Dermis blood vessel endothelial cell (primary cell): ENCODE measurements at regions not wholly inside any gene's neighbourhood (a gene's known extent, or its start where the extent isn't known, plus 50 kb on each side); places are given as distances from the start of the nearest gene placed in this dataset.
"Not testable (repeated sequence)": the region's sequence is repeated elsewhere in the genome, so short reads cannot be mapped to it uniquely, and the experiment has no call there.

ENCODE experiments used
- DNase-seq: peaks from one replicate; pipeline ENCODE4 v3.0.0; 2010

DNA sequence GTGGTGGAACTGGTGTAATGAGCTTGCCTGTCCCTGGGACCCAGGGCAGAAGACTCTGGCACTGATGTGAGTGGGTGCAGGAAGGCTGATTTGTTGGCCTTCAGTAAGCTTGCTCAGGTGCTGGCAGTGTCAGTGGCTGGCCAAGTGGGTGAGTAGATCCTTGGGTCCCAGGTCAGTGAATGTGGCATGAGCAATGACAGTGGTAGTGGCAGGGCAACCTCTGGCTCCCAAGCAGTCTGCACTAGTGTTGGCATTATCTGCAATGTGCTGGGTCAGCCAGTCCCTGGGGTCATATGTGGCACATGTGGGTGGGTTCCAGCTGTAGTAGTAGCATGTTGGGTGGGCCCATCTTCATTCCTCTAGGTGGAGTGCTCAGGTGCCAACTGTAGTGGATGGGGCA lies 640.9 kb upstream of the GRM3 start:
- DNase-seq: no peak

DNA sequence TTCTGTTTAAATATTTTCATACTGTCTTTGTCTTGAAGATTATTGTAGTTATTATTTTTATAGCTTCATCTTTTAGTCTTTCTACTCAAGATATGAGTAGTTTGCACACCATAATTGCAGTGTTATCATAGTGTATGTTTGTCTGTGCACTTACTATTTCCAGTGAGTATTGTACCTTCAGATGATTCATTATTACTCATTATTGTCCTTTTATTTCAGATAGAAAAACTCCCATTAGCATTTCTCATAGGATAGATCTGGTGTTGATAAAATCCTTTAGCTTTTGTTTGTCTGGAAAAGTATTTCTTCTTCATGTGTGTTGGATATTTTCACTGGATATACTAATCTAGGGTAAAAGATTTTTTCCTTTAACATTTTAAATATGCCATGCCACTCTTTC lies 646.2 kb upstream of the GRM3 start:
- no peak for DNase-seq

DNA sequence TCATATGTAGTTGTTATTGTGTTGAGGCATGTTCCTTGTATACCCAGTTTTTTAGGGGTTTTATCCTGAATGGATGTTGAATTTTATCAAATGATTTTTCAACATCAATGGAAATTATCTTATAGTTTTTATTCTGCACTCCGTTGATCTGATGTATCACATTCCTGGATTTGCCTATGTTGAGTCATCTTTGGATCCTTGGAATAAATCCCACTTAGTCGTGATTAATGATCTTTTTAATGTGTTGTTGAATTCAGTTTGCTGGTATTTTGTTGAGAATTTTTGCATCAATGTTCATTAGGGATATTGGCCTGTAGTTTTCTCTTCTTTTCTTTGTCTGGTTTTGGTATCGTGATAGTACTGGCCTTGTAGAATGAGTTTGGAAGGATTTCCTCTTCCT lies 648.6 kb upstream of the GRM3 start:
- DNase-seq: no peak

DNA sequence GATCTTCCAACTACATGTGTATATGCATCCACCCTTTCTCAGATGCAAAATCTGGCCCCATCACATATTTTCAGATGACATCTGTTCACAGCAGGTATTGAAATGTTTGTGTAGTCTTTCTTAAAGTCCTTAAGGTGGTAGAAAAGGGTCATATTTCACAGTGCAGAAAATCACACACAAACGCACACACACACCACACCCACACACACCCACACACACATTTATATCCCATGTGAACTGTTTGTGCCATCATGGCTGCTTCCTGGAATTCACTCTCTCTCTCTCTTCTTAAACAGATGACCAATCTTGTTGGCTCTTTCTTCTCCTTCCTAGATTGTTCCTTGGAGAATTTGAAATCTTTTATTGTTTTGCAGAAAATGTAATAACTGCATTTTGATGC lies 663.0 kb upstream of the GRM3 start:
- DNase-seq: no peak

DNA sequence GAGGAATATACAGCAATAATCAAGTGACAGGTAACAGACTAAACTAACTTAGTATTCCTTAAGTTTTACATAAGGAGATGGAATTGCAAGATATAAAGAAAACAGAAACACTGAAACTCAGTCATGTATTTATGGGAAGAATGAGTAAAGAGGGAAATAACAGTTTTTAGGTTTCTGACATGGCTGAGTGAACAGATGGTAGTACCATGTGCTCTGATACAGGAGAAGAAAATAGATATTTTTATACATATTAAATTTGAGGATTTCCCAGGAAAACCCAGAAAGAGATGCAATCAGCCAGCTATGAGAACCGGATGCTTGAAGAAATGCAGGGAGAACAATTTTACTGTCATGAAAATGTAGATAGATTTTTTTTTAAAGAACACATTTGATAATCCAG lies 669.5 kb upstream of the GRM3 start:
- no peak for DNase-seq

DNA sequence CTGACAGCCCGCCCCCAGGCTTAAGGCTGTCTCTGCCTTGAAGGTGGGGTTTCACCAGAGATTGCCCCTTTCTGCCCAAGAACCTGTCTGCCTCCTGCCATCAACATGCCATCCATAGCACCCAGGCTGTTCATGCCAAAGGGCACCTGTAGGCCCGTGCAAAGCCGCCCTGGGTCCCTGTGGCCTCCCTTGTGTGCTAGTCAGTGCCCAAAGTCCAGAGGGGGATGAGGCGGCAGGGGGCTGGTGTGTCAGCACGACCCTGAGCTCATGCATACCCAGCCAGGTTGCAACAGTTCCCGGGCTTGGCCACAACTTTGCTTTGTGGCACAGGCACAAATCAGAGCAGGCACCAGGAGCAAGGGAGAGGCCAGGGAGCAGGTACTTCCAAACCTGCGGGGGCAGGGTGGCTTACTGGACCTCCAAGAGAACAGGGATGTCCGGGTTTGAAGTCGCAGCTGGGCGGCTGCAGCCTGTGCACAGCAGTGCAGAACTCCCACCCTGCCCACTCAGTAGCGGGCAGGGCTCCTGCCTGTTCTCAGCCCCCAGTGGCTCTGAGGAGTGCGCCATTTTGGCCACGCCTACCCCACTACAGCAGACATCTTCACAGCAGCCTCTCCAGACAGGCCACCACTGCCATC lies 671.1 kb upstream of the GRM3 start:
- no peak for DNase-seq

DNA sequence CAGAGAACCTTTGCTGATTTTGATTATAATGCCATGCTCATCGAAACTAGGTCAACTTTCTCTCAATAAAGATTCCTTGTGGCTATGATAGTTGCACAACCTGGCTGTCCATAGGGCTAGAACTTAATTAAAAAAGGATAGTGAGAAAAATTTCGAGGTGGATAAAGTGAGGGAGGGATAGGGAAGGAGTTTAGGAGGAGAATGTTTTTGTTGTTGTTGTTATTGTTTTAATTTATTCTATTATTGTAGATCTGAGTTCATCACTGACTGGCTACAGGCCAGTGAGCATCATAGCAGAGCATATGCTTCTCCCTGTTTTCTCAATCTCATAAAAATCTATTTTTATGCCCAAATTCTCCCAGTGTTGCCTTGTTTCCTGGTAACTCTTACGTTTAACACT lies 688.7 kb upstream of the GRM3 start:
- no peak for DNase-seq

DNA sequence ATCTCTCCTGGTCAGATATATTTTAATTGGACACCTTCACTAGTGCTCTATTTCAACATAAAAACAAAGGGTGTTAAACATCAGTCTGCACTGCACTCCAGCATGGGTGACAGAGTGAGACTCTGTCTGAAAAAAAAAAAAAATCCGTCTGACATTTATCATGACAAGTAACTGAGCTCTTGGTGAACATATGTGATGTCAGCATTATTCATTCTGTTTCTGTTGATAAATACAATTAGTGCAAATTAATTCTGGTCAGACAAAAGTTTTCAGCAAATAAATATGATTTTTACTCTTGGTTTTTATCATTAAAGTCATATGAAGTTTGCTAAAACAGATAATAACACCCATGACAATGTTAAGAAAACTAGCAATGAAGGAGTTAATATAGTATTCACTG lies 692.8 kb upstream of the GRM3 start:
- DNase-seq: no peak

DNA sequence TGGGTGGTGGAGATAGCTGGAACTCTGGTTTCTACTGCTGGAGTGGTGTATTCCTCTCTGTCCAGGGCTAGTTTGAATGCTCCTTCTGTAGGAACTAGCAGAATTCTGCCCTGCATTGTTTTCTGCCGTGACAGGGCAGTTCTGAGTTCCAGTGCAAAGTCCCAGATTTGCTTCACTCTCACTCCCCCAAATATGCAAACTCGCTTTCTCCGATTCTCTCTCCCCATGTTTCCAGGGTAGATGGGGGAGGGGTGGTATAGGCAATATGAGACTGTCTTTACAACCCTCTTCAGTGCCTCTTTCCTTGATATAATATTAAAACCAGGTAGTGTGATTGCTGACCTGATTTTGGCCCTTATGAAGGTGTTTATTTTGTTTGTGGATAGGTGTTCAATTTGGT lies 693.3 kb upstream of the GRM3 start:
- DNase-seq: no peak

DNA sequence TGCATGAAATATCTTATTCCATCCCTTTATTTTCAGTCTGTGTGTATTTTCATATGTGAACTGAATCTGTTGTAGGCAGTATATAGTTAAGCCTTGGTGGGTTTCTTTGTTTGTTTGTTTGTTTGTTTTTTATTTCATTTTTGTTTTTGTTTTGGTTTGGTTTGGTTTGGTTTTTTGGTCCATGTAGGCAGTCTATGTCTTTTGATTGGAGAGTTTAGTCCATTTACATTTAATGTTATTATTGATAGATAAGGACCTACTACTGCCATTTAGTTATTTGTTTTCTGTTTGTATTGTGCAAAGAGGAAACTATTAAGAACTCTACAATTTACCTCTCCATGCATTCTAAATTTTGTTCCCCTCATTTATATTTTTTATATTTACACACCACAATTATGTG lies 695.9 kb upstream of the GRM3 start:
- DNase-seq: no peak

DNA sequence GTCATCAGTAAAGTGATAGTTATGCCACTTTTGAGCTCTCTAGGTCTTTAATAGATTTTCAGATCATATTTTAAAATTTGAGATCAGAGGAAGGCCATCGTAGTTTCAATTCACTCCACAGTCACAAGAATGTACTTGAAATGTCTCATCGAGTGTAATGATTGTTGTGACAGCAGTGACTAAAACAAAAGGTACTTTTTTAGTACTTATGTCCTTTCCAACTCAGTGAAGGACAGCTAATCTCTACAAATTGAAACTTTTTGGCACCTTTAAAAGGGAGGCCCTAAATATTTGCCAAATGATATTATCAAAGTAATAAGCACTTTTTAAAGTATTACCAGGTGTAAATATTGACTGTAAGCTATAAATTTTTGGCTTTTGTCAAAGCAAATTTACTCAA lies 702.9 kb upstream of the GRM3 start:
- DNase-seq: no peak

DNA sequence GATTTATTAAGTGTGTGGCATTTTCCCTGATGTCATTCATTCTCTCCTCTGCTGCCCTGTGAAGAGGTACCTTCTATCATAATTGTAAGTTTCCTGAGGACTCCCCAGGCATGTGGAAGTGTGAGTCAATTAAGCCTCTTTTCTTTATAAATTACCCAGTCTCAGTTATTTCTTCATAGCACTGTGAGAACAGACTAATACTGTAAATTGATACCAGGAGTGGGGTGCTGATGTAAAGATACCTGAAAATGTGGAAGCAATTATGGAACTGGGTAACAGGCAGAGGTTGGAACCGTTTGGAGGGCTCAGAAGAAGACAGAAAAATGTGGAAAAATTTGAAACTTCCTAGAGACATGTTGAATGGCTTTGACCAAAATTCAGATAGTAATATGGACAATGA lies 711.8 kb upstream of the GRM3 start:
- no peak for DNase-seq

DNA sequence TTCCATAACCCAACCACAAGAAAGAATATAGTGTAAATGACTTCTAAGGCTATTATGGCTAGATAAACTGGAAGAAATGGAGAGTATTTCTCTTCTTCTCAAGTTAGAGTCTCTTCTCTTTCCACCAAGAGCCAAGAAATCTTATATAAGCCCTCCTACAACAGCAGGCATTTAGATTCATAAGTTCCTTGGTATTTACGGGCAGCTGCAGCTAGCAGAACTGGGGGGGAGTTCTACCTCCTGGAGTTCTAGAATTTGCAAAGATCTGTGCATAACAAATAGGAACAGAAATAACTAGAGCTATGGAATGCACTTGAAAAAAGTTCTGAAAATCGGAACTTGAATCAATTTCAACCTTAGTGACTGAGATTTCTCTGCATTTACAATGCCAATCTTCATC lies 715.2 kb upstream of the GRM3 start:
- DNase-seq: no peak

DNA sequence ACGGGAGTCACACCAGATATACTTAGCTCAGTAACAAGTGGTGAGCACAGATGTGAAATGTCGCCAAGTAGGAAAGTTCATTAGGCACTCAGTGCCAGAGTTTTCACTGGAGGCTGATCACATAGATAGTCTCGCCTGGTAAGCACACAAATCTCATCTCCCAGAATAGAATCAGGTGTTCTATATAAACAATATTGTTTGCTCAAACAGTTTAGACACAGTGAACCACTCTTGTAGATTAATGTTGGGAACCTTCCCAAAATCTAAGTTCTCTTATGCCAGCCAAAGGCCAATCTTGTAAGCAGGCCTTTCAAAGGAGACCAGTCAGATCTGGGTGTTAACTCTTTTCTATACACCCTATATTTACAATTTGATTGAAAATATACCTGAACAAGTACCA lies 716.5 kb upstream of the GRM3 start:
- no peak for DNase-seq

DNA sequence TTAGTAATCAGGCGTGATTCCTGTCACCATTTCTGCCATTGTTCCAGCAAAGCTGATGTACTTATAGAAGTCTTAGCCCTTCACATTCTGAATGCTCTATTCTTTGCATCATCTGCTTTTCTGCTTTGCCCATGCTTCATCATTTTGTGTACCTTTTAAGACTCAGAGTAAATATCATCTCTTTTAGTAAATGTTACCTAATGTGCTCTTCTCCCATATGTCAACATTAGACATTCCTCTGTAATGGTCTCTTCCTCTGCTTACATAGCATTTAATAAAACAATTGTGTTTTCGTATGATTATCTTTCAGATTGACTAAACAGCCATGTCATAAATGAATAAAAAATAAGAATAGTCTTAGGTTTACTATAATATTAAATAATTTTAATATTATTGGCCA lies 719.6 kb upstream of the GRM3 start:
- no peak for DNase-seq

DNA sequence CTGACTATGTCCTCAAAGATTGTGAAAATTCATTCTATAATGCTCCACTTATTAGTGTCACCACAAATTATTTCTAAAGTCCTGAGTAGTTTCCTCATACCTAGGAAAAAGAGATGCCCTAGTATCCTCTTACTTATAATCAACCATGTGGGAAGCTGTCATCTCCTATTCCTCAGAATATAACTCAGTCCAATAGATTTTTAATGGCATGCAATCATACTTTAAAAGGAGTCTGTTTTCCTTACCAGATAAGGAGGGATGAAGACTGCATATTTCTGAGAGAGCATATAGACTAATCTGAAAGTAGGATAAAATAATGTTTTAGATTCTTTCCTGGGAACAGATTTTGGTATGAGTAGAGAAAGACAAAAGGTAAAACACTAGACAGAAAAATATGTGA lies 727.7 kb upstream of the GRM3 start:
- DNase-seq: no peak

DNA sequence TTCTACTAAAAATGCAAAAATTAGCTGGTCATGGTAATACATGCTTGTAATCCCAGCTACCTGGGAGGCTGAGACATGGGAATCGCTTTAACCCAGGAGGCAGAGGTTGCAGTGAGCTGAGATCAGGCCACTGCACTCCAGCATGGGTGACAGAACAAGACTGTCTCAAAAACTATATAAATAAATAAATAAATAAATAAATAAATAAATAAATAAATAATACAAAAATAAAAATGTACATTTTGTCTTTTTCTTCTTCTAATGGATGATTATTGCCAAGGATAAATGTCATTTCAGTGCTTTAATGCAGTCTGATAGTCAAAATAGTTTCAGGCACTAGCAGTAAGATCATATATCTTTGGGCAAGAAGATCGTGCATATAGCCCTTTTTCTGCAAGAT lies 727.6 kb upstream of the SEMA3D start:
- no peak for DNase-seq

DNA sequence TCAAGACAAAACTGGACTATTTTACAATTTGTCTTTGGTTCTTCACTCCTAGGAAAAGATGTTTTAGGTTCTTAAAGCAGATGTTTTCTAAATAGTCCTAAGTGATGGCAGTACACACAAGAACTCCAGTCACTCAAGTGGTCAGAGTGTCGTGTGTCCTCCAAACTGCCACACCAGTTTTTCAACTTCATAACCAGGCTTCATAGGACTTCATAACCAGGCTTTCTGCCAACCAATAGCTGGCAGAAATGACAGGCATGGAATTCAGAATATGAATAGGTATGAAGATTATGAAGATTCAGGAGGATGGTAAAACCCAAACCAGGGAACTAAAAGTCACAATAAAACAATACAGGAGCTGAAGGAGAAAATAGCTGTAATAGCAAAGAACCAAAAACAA lies 721.2 kb upstream of the SEMA3D start:
- DNase-seq: no peak

DNA sequence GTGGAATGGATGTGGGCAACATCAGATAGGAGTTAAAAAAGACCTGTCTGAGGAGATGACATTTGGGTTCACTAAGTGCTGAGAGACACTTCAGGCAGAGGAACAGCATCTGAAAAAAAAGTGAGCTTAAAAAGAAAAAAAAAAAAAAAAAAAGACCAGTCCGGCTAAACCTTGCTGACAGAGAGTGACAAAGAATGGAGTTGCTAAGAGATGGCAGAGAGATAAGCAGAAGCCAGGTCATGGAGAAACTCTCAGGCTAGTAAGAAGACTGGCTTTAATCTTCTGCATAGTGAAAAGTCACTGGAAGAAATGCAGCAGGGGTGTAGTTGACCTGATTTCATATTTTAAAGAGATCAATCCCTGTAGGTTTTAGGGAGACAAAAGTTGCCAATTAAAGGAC lies 711.1 kb upstream of the SEMA3D start:
- DNase-seq: no peak

DNA sequence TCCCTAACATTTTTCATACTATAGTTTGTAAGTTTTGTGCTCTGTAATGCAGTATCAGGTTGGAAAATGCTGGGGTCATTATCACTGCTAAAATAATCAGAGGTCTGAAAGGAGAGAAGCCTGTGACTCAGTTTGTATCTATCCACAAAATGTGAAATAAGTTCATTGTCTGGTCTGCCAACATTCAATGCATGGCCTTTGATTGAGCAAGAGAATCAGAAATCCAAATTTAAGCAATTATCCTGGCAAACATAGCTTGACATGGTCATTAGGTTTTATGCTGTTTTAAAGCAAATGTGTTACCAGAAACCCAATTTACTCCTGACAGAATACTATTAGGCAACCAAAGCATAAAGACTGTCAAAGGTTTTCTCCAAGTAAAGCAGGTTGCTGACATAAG lies 709.7 kb upstream of the SEMA3D start:
- DNase-seq: no peak

DNA sequence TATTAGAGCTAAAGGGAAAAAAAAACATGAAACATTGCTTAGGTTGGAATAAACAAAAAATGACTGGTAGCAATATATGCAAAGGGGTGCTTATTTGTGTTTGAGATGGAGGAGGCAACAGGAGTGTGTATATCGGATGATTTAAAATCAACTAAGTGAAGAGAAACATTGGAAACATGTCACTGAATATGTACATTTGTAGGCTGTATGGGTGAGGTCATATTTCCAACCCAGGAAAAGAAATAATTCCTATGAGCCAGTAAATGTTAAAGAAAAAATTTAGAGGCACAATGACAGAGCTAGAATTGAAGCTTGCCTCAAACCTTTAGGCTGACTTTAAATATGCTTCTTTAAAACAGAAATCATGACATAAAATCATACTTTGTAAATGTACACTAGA lies 709.0 kb upstream of the SEMA3D start:
- DNase-seq: no peak

DNA sequence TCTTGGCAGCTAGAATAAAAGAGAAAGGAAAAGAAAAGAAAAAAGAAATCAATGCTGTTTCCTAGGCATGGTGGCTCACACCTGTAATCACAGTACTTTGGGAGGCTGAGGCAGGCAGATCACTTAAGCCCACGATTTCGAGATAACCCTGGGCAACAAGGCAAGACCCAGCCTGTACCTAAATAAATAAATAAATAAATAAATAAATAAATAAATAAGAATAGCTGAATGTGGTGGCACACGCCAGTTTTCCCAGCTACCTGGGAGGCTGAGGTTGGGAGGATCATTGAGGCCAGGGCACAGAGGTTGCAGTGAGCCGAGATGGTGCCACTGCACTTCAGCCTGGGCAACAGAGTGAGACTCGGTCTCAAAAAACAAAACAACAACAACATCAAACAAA lies 705.0 kb upstream of the SEMA3D start:
- not testable (repeated sequence) for DNase-seq

DNA sequence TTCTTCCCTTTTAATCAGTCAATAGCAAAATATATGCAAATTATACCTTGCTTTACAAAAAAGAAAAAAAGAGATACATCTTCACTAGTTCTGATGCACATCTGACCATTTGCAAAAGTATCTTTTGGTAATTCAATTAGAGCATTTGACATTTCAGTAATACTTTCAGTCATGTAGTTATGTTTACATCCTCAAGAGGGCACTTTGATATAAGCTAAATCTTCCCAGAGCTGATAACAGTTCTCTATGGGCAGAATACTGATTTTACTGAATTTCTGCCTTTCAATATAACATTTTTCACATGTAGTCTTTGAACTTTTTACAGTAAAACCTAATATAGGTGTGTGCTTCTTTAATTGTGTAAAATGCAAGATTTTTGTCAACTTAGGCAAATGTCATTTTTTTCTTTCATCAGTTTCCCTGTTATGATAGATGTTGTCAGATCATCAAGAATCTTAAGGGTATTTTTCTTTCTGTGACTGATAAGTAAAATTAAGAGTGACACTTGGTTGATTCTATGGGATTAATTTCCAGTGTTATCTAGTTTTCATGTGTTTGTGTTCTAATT lies 703.5 kb upstream of the SEMA3D start:
- peak; percentile 29 for DNase-seq

DNA sequence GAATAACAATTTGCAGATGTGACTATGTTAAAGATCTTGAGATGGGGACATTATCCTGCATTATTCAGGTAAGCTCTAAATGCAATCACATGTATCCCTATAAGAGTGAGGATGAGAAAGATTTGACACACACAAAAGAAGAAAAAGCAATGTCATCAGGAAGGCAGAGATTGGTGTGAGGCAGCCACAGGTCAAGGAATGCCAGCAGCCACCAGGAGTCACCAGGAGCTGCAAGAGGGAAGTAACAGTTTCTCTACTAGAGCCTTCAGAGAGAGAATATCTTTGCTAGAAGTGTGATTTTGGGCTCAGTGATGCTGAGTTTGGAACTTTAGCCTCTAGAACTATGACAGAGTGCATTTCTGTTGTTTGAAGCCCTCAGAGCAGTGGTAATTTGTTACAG lies 700.3 kb upstream of the SEMA3D start:
- no peak for DNase-seq

DNA sequence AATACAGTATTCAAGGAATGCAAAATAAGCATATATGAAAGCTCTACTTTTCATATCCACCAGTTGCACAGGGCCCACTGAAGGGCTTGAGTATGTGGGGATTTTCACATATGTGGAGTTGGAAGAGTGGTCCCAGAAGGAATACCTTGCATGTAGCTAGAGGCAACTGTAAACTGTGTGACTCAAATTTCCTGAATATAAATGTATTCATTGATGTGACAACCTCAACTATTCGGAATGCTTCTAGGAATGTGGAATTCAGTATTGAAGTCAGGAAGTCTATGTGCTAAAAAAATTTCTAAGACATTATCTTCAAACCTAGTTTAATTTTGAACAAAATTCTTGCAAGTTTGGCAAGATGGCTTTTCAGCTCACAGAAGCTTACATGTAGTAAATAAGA lies 695.5 kb upstream of the SEMA3D start:
- no peak for DNase-seq
